ENCODE measurements at regions not wholly inside any gene's neighbourhood (a gene's known extent, or its start where the extent isn't known, plus 50 kb on each side); places are given as distances from the start of the nearest gene placed in this dataset.
"Not testable (repeated sequence)": the region's sequence is repeated elsewhere in the genome, so short reads cannot be mapped to it uniquely, and the experiment has no call there.

DNA sequence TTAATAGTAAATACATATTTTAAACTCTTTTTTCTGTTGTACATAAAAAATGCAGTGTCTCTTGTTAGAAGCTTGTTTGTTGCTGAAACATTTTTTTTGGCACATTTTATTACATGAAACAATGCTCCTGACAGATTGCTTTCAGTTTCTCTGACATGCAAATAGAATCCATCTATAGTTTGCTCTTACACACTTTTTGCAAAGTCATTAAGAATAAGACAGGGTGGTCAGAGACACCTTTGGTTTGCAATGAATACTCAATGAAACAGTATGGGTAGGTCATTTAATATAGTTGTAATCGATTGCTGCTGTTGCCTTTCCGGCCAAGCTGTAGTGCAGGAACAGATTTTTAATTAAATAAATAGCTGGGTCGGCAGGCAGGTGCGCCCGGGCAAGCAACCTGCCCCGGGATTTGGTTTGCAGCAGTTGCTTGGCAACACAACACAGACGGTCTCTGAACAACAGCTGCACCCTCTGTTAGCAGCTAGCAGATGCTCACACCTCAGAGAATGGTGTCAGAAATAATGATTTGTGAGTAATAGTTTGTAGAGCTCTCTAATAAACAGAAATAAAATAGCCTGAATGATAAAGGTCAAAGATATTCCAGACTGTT lies 115.7 kb upstream of the CACNA2D1 start:
- no peak for DNase-seq

DNA sequence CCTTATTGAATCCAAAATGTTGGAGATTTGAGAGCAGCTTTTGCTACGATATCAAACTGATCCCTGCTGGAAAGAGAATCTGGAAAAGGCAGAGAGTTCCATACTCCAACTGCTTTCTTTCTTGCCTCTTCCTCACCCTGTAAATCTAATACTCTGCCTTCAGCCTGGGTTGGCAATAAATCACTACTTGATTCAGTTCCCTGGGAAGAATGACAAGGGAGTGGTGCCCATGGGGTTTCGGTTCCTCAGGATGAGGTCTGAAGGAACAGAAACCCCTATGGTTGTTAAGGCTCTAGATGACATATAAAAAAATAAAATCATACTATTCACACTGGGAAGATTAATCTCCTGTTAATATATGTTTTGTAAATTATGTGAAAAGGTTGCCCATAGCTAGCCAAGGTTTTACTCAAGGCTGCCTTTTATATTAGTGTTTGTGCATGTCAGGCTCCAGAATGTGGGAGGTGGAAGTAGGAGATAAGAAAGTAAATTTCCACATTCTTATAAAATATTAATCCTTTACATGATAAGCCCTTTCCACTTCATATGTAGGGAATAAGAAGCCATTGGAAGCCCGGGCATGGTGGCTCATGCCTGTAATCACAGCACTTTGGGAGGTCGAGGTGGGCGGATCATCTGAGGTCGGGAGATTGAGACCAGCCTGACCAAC lies 106.2 kb upstream of the CACNA2D1 start:
- peak; percentile 1 for DNase-seq

DNA sequence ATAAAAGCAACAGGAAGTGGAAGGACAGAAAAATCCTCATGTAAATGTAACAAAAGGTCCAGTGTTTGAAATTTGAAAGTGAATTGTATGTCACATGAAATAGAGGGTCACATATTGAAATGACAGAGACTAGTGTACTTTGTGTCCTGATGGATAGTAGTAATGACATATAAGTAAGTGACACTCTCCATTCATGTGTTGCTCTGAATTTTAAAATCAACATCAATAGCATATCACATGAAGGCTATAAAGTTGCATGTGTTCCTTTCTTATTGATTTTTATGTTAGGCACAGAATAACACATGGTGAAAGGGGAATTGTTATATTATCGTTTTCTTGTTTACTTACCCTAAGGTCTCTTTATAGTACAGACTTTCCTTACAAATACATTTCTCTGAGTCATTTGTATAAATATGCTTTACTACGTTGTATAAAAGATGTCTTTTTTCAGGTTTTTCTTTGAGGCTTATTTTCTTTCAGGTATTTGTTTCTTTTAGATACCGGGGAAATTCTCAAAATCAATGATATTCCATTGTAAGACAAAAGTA lies 104.6 kb upstream of the CACNA2D1 start:
- DNase-seq, result no peak

DNA sequence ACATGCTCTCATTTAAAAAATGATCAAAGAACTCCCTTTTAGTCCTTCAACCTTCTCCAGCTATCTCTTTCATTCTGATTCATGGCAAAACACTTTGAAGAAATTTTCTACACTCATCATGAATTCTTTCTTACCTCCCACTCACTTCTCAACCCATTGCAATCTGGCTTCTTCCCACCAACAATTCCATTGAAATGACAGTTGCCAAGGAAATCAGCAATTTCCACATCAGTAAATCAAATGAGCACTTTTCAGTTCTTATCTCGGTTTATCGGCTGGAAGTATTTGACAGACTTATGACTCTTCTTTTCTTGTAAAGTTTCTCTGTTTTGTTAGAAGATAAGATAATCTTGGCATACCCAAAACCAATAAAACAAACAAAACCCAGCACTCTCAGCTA lies 99.1 kb upstream of the CACNA2D1 start:
- no peak for DNase-seq

DNA sequence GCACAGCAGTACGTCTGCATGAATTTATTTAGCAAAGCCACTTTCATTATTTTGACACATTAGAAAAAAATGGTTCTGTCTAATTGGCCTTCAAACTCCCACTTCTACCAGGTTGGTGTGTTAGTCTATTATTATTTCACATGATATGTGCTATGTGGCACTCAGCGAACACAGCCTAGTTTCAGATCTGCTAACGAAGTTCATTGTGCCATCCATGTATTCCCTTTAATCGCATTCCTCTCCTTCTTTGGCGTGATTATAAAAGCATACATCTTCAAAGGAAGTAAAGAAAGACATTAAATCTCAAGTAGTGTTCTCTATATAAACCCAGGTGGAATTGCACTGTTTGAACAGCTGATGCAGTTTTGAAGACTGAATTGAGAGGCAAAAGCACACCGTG lies 96.4 kb upstream of the CACNA2D1 start:
- no peak for DNase-seq

DNA sequence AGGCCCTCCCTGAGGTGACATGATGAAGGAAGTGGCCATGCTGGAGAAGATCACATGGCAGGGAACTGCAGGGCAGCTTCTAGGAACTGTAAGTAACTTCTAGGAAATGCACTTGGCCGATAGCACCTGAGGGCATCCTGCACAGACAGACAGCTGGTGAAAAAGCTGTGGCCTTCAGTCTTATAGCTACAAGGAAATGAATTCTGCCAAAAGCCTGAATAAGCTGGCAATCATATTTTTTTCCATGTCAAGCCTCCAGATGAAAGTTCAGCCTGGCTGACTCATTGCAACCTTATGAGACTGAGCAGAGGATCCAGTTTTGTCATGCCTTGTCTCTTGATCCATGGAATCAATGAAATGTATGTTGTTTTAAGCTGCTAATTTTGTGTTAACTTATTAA lies 91.1 kb upstream of the CACNA2D1 start:
- DNase-seq, result no peak

DNA sequence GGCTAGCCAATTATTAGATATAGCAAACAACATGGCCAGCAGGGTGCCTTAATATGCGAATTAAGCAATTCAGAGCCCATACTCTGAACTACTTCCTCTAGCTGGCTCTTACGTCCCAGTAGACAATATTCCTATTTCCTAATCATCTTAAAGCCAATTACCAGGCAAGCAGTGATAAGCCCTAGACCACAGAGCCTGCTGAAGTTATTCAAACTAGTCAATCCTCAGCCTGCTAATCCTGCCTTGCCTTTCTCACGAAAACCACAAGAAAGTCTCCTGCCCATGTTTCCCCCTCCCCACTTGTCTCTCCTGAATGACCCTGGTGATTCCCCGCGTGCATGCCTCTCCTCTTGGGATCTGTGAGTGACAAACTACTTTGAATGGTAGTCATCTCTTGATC lies 86.8 kb upstream of the CACNA2D1 start:
- DNase-seq, result no peak

DNA sequence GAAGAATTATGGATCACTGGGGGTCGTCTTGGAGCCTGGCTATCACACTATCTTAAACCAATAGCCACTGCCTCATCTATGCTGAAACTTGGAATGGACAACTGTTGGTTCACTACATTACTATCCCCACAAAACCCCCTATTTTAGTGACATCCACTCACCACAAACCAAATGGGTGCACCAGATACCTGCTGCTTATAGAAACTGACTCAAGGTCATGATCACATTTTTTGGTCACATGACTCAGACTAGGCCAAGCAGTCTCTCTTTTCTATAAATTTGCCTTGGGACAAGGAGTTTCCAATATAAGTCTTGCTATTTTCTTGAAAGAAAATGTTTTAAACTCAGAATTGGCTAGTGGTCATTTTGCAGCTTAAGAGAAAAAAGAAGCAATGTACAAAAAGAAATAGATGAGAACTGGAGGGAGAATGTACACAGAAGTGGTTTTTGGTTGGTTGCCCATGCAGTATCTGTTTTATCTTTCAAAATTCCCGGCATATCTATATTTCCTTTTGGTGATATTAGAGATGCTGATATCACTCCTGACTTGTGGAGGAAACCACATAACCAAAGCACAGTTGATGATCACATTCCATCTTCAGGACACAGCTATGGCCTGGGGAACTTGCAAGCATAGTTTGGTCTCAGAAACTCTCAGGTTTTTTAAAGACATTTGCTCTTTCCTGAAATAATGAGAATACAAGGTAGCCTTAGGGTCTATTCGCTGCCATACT lies 85.2 kb upstream of the CACNA2D1 start:
- DNase-seq, result no peak

DNA sequence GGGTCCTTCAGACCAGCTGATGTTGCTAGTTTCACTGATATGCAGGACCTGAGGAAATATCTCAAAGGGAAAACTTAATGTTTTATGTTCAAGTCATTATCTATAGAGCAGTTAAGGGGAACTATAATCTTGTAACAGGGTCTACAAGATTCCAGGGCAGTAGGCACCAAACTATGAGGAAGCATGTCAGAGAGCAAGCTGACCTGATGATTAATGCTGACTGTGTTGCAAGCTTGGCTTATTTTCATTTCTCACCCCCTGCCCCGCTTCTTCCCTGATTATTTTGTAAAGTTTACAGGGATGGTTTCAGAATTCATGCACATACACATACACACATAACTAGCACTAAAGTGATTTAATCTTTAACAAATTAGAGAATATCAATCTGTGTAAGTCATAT lies 84.3 kb upstream of the CACNA2D1 start:
- DNase-seq, result no peak

DNA sequence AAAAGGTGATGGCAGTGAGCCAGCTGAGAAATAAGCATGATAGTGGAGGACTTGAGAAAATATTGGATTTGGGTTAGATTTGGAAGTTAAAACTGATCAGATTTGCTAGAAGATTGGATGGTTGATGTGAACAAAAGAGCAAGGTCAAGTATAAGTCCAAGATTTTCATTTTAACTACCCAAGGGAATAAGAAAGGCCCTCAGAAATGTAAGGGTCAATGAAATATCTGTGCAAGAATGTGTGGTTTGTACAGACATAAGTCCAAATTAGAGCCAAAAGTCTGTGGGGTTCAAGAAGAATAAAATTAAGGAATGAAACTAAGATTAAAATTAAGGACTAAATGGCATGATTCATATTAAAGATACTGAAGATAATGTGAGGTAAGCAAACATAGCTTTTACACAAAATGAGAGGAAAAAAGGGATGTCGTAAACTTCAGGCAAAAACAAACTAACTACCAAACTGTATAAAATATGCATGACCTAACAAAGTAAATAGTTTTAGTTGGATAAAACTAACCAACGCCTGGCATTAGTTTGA lies 78.4 kb upstream of the CACNA2D1 start:
- no peak for DNase-seq

DNA sequence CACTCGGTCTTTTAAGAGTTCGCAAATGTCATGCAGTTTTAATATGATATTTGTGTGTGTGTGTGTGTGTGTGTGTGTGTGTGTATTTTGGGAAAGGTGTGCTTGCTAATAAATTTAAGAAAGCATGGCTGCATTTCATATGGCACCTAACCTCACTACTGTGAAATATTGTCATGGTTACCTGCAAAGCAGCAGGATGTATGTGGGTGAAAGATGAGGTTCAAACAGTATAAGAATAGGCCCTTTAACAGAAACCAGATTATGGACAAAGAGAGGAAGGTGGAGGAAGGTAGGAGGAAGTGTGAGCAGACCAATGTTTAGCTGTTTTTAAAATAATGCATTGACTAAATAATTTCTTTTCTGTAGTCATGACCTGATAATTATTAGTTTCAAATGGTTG lies 73.5 kb upstream of the CACNA2D1 start:
- no peak for DNase-seq

DNA sequence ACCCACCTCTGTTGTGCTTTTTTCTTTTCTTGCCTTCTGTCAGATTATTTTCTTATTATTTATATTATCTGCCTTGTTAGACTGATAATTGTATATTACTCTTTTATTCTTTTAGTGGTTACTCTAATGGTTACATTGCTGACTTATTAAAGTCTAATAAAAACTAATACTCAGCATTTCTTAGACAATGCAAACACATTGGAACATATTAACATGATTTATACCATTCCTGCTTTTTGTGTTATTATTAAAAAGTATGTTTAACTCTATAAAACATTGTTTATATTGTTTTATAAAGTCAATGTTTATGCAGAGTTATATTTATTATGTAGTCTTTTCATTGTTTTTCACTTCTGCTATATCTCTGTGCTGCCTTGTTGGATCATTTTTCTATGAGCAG lies 68.0 kb upstream of the CACNA2D1 start:
- no peak for DNase-seq

DNA sequence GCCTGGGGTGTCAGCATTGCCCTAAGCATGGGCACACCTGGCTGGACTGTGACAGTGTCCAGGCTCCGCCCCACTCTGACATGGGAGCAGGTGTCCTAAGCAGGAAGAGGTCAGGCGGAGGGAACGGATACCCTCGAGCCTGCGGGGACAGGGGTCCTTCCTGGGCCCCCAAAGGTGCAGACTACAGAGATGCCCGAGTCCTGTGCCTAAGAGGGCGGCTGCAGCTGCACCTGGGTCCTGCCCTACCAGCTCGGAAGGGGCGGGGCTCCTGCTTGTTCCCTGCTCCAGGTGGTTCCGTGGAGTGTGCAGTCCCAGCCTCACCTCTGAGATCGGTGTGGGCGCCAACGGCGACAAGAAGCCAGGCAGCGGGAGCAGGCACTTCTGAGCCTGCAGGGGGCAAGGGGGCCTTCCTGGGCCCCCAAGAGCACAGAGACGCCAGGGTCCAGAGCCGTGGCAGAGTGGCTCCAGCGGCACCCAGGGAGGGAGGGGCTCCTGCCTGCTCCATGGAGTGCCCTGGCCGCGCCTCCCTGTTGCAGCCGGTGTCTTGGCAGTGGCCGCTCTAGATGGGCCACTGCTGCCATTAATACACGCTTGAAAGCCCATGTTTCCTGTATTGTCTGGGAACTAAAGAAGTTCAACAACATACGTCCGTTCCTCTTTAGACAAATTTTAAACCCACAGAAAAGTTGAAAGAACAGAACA lies 64.5 kb upstream of the CACNA2D1 start:
- no peak for DNase-seq

DNA sequence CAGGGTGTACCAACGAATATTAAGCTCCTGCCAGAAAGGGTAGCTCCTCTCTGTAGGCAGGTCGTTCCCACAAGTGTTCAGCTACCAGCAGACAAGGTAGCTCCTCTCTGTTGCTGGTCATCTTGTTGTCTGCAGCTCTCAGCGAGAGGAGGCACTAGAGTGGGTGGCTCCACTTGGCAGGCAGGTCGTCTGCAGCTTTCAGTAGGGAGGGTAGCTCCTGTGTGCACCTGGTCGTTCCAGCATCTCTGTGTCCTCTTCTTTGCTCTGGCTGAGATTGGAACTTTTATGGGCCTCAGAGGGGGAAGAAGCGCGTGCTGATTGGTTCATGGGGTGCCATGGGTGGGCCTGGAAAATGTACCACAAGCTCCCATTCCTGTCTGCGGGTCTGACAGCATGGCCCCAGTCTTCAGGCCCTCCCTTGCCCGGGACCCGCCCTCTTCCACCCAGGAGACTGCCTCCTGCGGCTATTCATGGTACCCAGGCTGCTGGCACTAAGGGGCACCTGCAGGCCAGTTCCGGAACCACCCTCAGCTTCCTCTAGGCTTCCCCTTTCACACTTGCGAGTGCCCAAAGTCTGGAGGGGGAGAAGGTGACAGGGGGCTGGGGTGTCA lies 63.9 kb upstream of the CACNA2D1 start:
- DNase-seq, result no peak

DNA sequence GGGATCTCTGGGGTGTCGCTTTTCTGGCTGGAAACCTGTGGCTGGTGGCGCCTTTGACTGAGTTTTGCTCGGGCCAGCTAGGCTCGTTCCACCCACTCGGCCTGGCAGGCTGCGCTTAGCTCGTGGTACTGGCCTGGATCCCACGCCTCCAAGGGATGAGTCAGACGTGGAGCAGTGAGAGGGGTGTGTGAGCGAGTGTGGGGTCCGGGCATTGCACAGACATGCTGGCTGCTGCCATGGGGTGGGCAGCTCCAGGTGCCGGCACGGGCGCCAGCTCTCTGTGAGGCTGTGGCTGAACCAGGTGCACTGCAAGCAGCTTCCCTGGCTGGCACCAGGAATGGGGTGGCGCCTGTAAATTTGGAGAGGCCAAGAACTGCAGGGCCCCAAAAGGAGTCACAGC lies 63.1 kb upstream of the CACNA2D1 start:
- no peak for DNase-seq

DNA sequence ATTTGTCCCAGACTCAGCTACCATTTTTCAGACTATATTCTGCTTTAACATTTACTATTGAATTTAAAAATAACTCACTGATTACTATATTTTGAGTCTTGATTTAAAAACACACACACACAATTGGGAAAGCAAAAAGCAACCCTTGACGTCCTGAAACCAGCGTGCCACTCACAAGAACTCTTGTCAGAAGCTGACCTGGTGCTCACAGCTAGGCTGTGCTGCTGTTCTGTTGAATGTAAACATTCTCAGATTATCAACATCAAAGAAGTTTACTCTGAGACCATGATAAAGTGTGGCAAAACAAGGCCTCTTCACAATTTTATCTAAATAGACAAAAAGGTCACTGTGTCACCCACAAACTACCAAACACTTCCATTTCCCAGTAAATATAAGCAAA lies 62.6 kb upstream of the CACNA2D1 start:
- no peak for DNase-seq

DNA sequence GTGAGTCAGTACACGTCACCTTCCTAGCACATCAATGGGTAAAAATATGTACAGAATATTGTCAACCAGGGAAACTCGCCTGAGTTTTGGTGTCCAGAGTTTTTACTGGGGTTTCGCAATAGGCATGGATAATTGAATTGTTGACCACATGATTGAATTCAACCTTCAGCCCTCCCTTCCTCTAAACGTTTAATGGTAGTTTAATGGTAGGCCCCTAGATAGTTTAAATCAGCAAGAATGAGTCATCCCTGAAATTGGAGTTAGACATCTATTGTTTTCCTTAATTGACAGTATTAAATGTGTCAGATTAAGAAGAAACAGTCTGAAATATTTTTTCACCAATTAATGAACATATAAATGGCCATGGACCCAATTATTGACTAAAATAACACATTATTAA lies 57.8 kb upstream of the CACNA2D1 start:
- no peak for DNase-seq

DNA sequence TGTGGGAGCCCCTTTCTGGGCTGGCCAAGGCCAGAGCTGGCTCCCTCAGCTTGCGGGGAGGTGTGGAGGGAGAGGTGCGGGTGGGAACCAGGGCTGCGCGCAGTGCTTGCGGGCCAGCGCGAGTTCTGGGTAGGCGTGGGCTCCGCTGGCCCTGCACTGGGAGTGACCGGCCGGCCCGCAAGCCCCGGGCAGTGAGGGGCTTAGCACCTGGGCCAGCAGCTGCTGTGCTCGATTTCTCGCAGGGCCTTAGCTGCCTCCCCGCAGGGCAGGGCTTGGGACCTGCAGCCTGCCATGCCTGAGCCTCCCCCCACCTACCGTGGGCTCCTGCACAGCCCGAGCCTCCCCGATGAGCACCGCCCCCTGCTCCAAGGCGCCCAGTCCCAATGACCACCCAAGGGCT lies 56.0 kb upstream of the CACNA2D1 start:
- DNase-seq, result not testable (repeated sequence)

DNA sequence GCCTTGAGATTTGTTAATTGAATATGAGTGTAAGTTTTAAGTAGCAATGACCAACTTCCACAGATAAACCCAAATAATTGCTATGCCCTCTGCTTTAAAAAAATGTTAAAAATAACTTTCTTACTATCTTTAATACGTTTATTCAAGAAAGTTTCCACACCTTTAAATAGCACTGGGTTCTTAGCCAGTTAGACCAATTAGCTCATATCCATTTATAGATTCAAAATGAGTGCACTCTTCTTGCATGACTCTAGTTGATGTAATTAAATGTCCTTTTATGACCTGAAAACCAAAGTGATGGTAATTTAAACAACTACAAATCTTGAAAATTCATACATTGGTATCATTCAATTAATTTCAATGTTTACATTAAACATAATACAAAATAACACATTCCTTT lies 50.8 kb upstream of the CACNA2D1 start:
- no peak for DNase-seq
